HG02623 (cell line): ENCODE measurements at regions not wholly inside any gene's neighbourhood (a gene's known extent, or its start where the extent isn't known, plus 50 kb on each side); places are given as distances from the start of the nearest gene placed in this dataset.

Experiments
- ATAC-seq: cut with Tn5 transposase; IDR thresholded peaks from one replicate; pipeline ENCODE4 v1.9.1; 2021; ENCODE audit warnings: moderate library complexity; ENCODE audit not compliant: unreplicated experiment

GRCh38 chr4:77360451-77360850, 203.4 kb downstream of the CCNG2 start:
- ATAC-seq = no peak

- ATAC-seq = peak; percentile 77
These were observed 209.9 kb downstream of the CCNG2 start for GRCh38 chr4:77366876-77367275.

- ATAC-seq = no peak
These were observed 210.6 kb downstream of the CCNG2 start for GRCh38 chr4:77367638-77368037.

- ATAC-seq = no peak
These were observed 215.4 kb downstream of the CCNG2 start for GRCh38 chr4:77372375-77372774.

- ATAC-seq = no peak
These were observed 219.0 kb downstream of the CCNG2 start for GRCh38 chr4:77375866-77376607.

- ATAC-seq = no peak
These were observed 219.9 kb downstream of the CCNG2 start for GRCh38 chr4:77376788-77377460.

- ATAC-seq = no peak
These were observed 221.5 kb upstream of the CXCL13 start for GRCh38 chr4:77384094-77384493.

- peak; percentile 74 for ATAC-seq
These were observed 220.3 kb upstream of the CXCL13 start for GRCh38 chr4:77385124-77385969.

- no peak for ATAC-seq
These were observed 211.6 kb upstream of the CXCL13 start for GRCh38 chr4:77393996-77394395.

GRCh38 chr4:77395481-77395880, 210.1 kb upstream of the CXCL13 start:
- no peak for ATAC-seq

GRCh38 chr4:77398256-77398655, 207.4 kb upstream of the CXCL13 start:
- no peak for ATAC-seq

- ATAC-seq = no peak
These were observed 205.8 kb upstream of the CXCL13 start for GRCh38 chr4:77399831-77400230.

- ATAC-seq = no peak
These were observed 191.9 kb upstream of the CXCL13 start for GRCh38 chr4:77413766-77414165.

GRCh38 chr4:77415689-77416088, 189.9 kb upstream of the CXCL13 start:
- no peak for ATAC-seq

GRCh38 chr4:77418333-77418732, 187.3 kb upstream of the CXCL13 start:
- ATAC-seq = no peak

GRCh38 chr4:77430847-77431246, 174.8 kb upstream of the CXCL13 start:
- ATAC-seq = no peak

- no peak for ATAC-seq
These were observed 174.1 kb upstream of the CXCL13 start for GRCh38 chr4:77431546-77431945.

GRCh38 chr4:77432717-77433417, 172.8 kb upstream of the CXCL13 start:
- ATAC-seq = no peak

GRCh38 chr4:77433418-77433733, 172.2 kb upstream of the CXCL13 start:
- peak; percentile 84 for ATAC-seq

GRCh38 chr4:77434299-77435092, 171.1 kb upstream of the CXCL13 start:
- no peak for ATAC-seq
